Neural cell (in vitro differentiated cells): ENCODE measurements at regions not wholly inside any gene's neighbourhood (a gene's known extent, or its start where the extent isn't known, plus 50 kb on each side); places are given as distances from the start of the nearest gene placed in this dataset.

Experiments
- H2AFZ ChIP-seq: fragments of 200-600, 300-800 bp; sonication (generic), shearing (Covaris generic); 2 replicates; pipeline ENCODE4 v1.6.0; 2014; ENCODE audit warnings: low read depth, mild to moderate bottlenecking, antibody characterized with exemption, low read length, moderate library complexity
- H3F3A ChIP-seq: fragments of 200-600 bp; shearing (Covaris generic); 2 replicates; pipeline ENCODE4 v1.6.1; 2016; ENCODE audit warnings: mild to moderate bottlenecking, moderate library complexity, mixed read lengths, antibody characterized with exemption, low read length; ENCODE audit not compliant: insufficient read depth, poor library complexity, severe bottlenecking
- H3K27ac ChIP-seq: fragments of 200-600, 300-800 bp; sonication (generic), shearing (Covaris generic); 2 replicates; pipeline ENCODE4 v1.5.1; 2014; ENCODE audit warnings: mild to moderate bottlenecking, low read length, moderate library complexity
- H3K27me3 ChIP-seq: fragments of 300-800, 200-600 bp; sonication (generic), shearing (Covaris generic); 2 replicates; pipeline ENCODE4 v1.6.0; 2014; ENCODE audit warnings: mild to moderate bottlenecking, low read depth, low read length, moderate library complexity; ENCODE audit not compliant: insufficient read depth
- H3K36me3 ChIP-seq: fragments of 300-800, 200-600 bp; sonication (generic), shearing (Covaris generic); 2 replicates; pipeline ENCODE4 v1.5.1; 2014; ENCODE audit warnings: mild to moderate bottlenecking, antibody characterized with exemption, low read length, moderate library complexity; ENCODE audit not compliant: insufficient read depth
- H3K4me2 ChIP-seq: fragments of 300-800, 200-600 bp; sonication (generic), shearing (Covaris generic); 2 replicates; pipeline ENCODE4 v1.6.0; 2014; ENCODE audit warnings: mild to moderate bottlenecking, low read length
- H3K4me3 ChIP-seq: fragments of 300-800, 200-600 bp; sonication (generic), shearing (Covaris generic); 2 replicates; pipeline ENCODE4 v1.5.1; 2014; ENCODE audit warnings: mild to moderate bottlenecking, low read length, moderate library complexity
- H3K79me2 ChIP-seq: fragments of 200-600 bp; shearing (Covaris generic); replicated peaks from 2 replicates; pipeline ENCODE4 v1.6.0; 2014; ENCODE audit warnings: mild to moderate bottlenecking, low read length, moderate library complexity; ENCODE audit not compliant: insufficient read depth
- H3K9ac ChIP-seq: fragments of 300-800, 200-600 bp; sonication (generic), shearing (Covaris generic); 2 replicates; pipeline ENCODE4 v1.6.1; 2016; ENCODE audit warnings: mild to moderate bottlenecking, low read length, mixed read lengths
- H3K9me2 ChIP-seq: fragments of 200-600 bp; shearing (Covaris generic); 2 replicates; pipeline ENCODE4 v1.6.1; 2016; ENCODE audit warnings: mild to moderate bottlenecking, low read length, mixed read lengths; ENCODE audit not compliant: insufficient read depth
- H3K9me3 ChIP-seq: fragments of 200-600, 300-800 bp; sonication (generic), shearing (Covaris generic); 2 replicates; pipeline ENCODE4 v1.6.1; 2016; ENCODE audit warnings: mild to moderate bottlenecking, mixed run types, low read length, moderate library complexity, mixed read lengths
- H4K20me1 ChIP-seq: fragments of 200-600 bp; shearing (Covaris generic); 2 replicates; pipeline ENCODE4 v1.6.1; 2016; ENCODE audit warnings: mild to moderate bottlenecking, mixed run types; ENCODE audit not compliant: insufficient read depth
- CTCF ChIP-seq: fragments of 450-650 bp; IDR thresholded peaks from 2 replicates; pipeline ENCODE4 v1.5.1; 2014; ENCODE audit warnings: antibody characterized with exemption, mild to moderate bottlenecking, moderate library complexity; ENCODE audit not compliant: poor library complexity, severe bottlenecking
- EP300 ChIP-seq: fragments of 450-650 bp; conservative IDR thresholded peaks from 2 replicates; pipeline ENCODE4 v1.6.1; 2014; ENCODE audit warnings: antibody characterized with exemption, mild to moderate bottlenecking, moderate library complexity; ENCODE audit not compliant: poor library complexity, severe bottlenecking
- EZH2 ChIP-seq: fragments of 200-600, 300-800 bp; shearing (Covaris generic), sonication (generic); IDR thresholded peaks from 2 replicates; pipeline ENCODE4 v1.6.1; 2014; ENCODE audit warnings: antibody characterized with exemption, low read length, borderline replicate concordance, mild to moderate bottlenecking; ENCODE audit not compliant: insufficient read depth, poor library complexity, severe bottlenecking
- MXI1 ChIP-seq: fragments of 450-650 bp; conservative IDR thresholded peaks from 2 replicates; pipeline ENCODE4 v1.6.1; 2014; ENCODE audit warnings: antibody characterized with exemption, mild to moderate bottlenecking; ENCODE audit not compliant: poor library complexity, severe bottlenecking
- POLR2AphosphoS5 ChIP-seq: IDR thresholded peaks from 2 replicates; pipeline ENCODE4 v1.6.1; 2012
- RAD21 ChIP-seq: fragments of 450-650 bp; conservative IDR thresholded peaks from 2 replicates; pipeline ENCODE4 v1.6.1; 2014; ENCODE audit warnings: antibody characterized with exemption, mild to moderate bottlenecking, moderate library complexity
- REST ChIP-seq: IDR thresholded peaks from 2 replicates; pipeline ENCODE4 v1.6.1; 2012; ENCODE audit warnings: borderline replicate concordance
- SMC3 ChIP-seq: fragments of 450-650 bp; conservative IDR thresholded peaks from 2 replicates; pipeline ENCODE4 v1.6.1; 2014; ENCODE audit warnings: antibody characterized with exemption, mild to moderate bottlenecking, moderate library complexity; ENCODE audit not compliant: poor library complexity
- TAF1 ChIP-seq: IDR thresholded peaks from 2 replicates; pipeline ENCODE4 v1.6.1; 2012; ENCODE audit warnings: low read depth

DNA sequence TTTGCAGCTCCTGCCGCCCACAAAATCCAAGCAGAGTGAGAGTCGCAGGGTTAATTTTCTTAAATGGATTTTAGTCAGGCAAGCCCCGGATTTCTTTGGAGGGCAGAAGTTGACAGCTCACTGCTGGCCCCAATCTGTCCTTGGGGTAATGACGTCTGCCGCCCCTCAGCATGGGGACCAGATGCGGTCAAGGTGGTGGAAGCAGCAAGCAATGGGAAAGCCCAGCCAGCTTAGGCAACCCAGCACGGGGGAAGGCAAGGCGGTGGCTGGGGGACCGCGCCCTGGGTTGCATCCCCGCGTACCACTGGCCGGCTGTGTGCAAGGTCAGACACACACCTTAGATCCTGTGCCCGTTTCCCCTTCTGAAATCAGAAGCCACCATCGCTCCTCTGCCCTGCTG is 321.7 kb downstream of the C16orf95 start:
- TF ChIP-seq EP300 (no peak), SMC3 (no peak), REST (no peak), EZH2 (no peak), CTCF (no peak), MXI1 (no peak), RAD21 (no peak), TAF1 (no peak), POLR2AphosphoS5 (no peak)
- H3K9ac ChIP-seq, result no peak overlapping the region
- no peaks in the 10 kb centered on the region for H3K36me3 ChIP-seq
- no peak overlapping the region for H3K4me3 ChIP-seq
- H3F3A ChIP-seq, result no peaks in the 10 kb centered on the region
- H3K9me2 ChIP-seq, result no peaks in the 10 kb centered on the region
- H3K9me3 ChIP-seq, result no peaks in the 10 kb centered on the region
- no peaks in the 10 kb centered on the region for H3K79me2 ChIP-seq
- no peak overlapping the region for H3K4me2 ChIP-seq
- no peak overlapping the region for H3K27ac ChIP-seq
- no peak overlapping the region for H2AFZ ChIP-seq
- H3K27me3 ChIP-seq, result no peaks in the 10 kb centered on the region
- H4K20me1 ChIP-seq, result no peaks in the 10 kb centered on the region

DNA sequence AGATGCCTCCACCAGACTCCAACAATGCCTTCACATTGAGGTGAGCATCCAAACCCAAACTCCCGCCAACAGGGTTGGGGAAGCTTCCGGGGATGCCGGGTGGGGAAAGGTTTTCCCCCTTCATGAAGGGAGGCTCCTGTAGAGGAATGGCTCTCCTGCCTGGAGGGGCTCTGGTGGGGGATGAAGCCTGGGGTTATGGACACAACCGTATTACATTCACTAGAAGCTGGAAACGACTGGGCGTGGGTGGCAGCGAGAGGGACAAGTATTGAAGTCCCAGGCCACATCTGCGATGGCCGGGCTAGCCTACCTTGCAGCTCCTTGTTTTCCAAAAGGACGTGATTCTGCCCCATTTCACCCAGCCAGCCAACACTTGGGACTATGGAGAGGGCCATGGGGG is 321.1 kb downstream of the C16orf95 start:
- Histone ChIP-seq H4K20me1 (no peaks in the 10 kb centered on the region), H3K79me2 (no peaks in the 10 kb centered on the region), H3K4me3 (no peak overlapping the region), H3K4me2 (no peak overlapping the region), H3F3A (no peaks in the 10 kb centered on the region), H3K9me3 (no peaks in the 10 kb centered on the region), H3K9me2 (no peaks in the 10 kb centered on the region), H3K36me3 (no peaks in the 10 kb centered on the region), H3K27me3 (no peaks in the 10 kb centered on the region), H2AFZ (no peak overlapping the region), H3K9ac (no peak overlapping the region), H3K27ac (no peak overlapping the region)
- TF ChIP-seq TAF1 (no peak), SMC3 (no peak), MXI1 (no peak), REST (no peak), CTCF (no peak), EP300 (no peak), RAD21 (no peak), EZH2 (no peak), POLR2AphosphoS5 (no peak)
